ENCODE measurements at regions not wholly inside any gene's neighbourhood (a gene's known extent, or its start where the extent isn't known, plus 50 kb on each side); places are given as distances from the start of the nearest gene placed in this dataset.

- H3K36me3 ChIP-seq (ENCODE audit: insufficient read depth in 1 of 2, low read depth in 1 of 2) = no peaks in the 10 kb centered on the region
- intact Hi-C loops (cut with DNase I) = no loop called here
Observed at GRCh38 chr20:48425817-48426612, 401.8 kb downstream of the PREX1 start.

GRCh38 chr20:48425321-48425720 is 402.5 kb downstream of the PREX1 start:
- Histone ChIP-seq H3K4me1 (no peaks in the 10 kb centered on the region), H3K36me3 (ENCODE audit: insufficient read depth in 1 of 2, low read depth in 1 of 2) (no peaks in the 10 kb centered on the region), H3K4me3 (no peak overlapping the region), H3K9me3 (no peaks in the 10 kb centered on the region), H3K27ac (no peak overlapping the region), H3K27me3 (ENCODE audit: insufficient read depth in 3 of 3, low read length in 2 of 3) (peaks cover 0 to 8% (median 2%) of the 10 kb centered on the region in 3 donors)
- TF ChIP-seq CTCF (IDR thresholded peaks at IDR 0.05) = no peak
- no peak for DNase-seq
- no peak for ATAC-seq
- intact Hi-C loops (cut with DNase I) = no loop called here
- WGBS, 3 donors = 23 to 42% (median 24%) methylated on average over 5 of the region's 5 CpGs

More at GRCh38 chr20:48425817-48426612, 401.8 kb downstream of the PREX1 start:
- Histone ChIP-seq H3K4me3 (no peak overlapping the region), H3K9me3 (no peaks in the 10 kb centered on the region), H3K27ac (no peak overlapping the region), H3K27me3 (ENCODE audit: insufficient read depth in 3 of 3, low read length in 2 of 3) (peaks cover 0 to 8% (median 2%) of the 10 kb centered on the region in 3 donors), H3K4me1 (no peaks in the 10 kb centered on the region)
- ATAC-seq = no peak
- whole genome bisulfite sequencing, 3 donors = 27 to 33% (median 30%) methylated on average over 9 of the region's 9 CpGs
- no peak for DNase-seq
- TF ChIP-seq CTCF (IDR thresholded peaks at IDR 0.05) = no peak

GRCh38 chr20:48422242-48422960 is 405.4 kb downstream of the PREX1 start:
- H3K9me3 ChIP-seq = no peaks in the 10 kb centered on the region
- H3K4me3 ChIP-seq = no peak overlapping the region
- WGBS, 3 donors = 91 to 96% (median 92%) methylated on average over 3 of the region's 3 CpGs
- H3K27me3 ChIP-seq (ENCODE audit: insufficient read depth in 3 of 3, low read length in 2 of 3) = peaks cover 0 to 8% (median 2%) of the 10 kb centered on the region in 3 donors
- ATAC-seq (no peak), DNase-seq (no peak)
- H3K27ac ChIP-seq = no peak overlapping the region
- intact Hi-C loops (cut with DNase I) = no loop called here
- no peaks in the 10 kb centered on the region for H3K36me3 ChIP-seq (ENCODE audit: insufficient read depth in 1 of 2, low read depth in 1 of 2)
- TF ChIP-seq CTCF (IDR thresholded peaks at IDR 0.05) = no peak
- H3K4me1 ChIP-seq = no peaks in the 10 kb centered on the region

- Histone ChIP-seq H3K27me3 (ENCODE audit: insufficient read depth in 3 of 3, low read length in 2 of 3) (peaks cover 0 to 2% (median 0%) of the 10 kb centered on the region in 3 donors), H3K27ac (no peak overlapping the region), H3K4me1 (no peaks in the 10 kb centered on the region), H3K4me3 (no peak overlapping the region), H3K36me3 (ENCODE audit: insufficient read depth in 1 of 2, low read depth in 1 of 2) (no peaks in the 10 kb centered on the region), H3K9me3 (no peaks in the 10 kb centered on the region)
- WGBS, 3 donors = 70 to 91% (median 83%) methylated on average over 3 of the region's 3 CpGs
- intact Hi-C loops (cut with DNase I) = no loop called here
- ATAC-seq (no peak), DNase-seq (no peak)
- no peak for TF ChIP-seq CTCF (IDR thresholded peaks at IDR 0.05)
Observed at GRCh38 chr20:48421547-48421946, 406.3 kb downstream of the PREX1 start.
